ENCODE measurements at regions not wholly inside any gene's neighbourhood (a gene's known extent, or its start where the extent isn't known, plus 50 kb on each side); places are given as distances from the start of the nearest gene placed in this dataset.

- no peak for DNase-seq
- no peaks in the 10 kb centered on the region for H3K27me3 Mint-ChIP-seq (ENCODE audit: unreplicated experiment)
- H3K36me3 Mint-ChIP-seq (ENCODE audit: insufficient read depth, unreplicated experiment) = no peaks in the 10 kb centered on the region
- H3K4me3 Mint-ChIP-seq (ENCODE audit: low read depth, unreplicated experiment) = no peak overlapping the region
- H3K9me3 Mint-ChIP-seq (ENCODE audit: low read depth, unreplicated experiment) = no peaks in the 10 kb centered on the region
- no TSS peak for BruUV-seq (replicated peaks)
- intact Hi-C loops (cut with micrococcal nuclease; ENCODE audit: unreplicated experiment) = no loop called here
- no peak for TF ChIP-seq CTCF (IDR thresholded peaks at IDR 0.05; ENCODE audit: unreplicated experiment)
- no peaks in the 10 kb centered on the region for H3K4me1 Mint-ChIP-seq (ENCODE audit: low read depth, unreplicated experiment)
- H3K27ac Mint-ChIP-seq (ENCODE audit: unreplicated experiment) = no peak overlapping the region
- CTCF ChIA-PET = no interaction called here
Observed at GRCh38 chr6:156633291-156633690, 143.9 kb upstream of the ARID1B start.

- H3K36me3 Mint-ChIP-seq (ENCODE audit: insufficient read depth, unreplicated experiment) = no peaks in the 10 kb centered on the region
- H3K27ac Mint-ChIP-seq (ENCODE audit: unreplicated experiment) = no peak overlapping the region
Observed at GRCh38 chr6:156630613-156631302, 146.4 kb upstream of the ARID1B start.

GRCh38 chr6:156628805-156629204, 148.4 kb upstream of the ARID1B start:
- no peak for TF ChIP-seq CTCF (IDR thresholded peaks at IDR 0.05; ENCODE audit: unreplicated experiment)
- Mint-ChIP-seq H3K36me3 (ENCODE audit: insufficient read depth, unreplicated experiment) (no peaks in the 10 kb centered on the region), H3K27me3 (ENCODE audit: unreplicated experiment) (no peaks in the 10 kb centered on the region), H3K4me1 (ENCODE audit: low read depth, unreplicated experiment) (no peaks in the 10 kb centered on the region), H3K27ac (ENCODE audit: unreplicated experiment) (no peak overlapping the region), H3K9me3 (ENCODE audit: low read depth, unreplicated experiment) (no peaks in the 10 kb centered on the region), H3K4me3 (ENCODE audit: low read depth, unreplicated experiment) (no peak overlapping the region)
- CTCF ChIA-PET = no interaction called here
- BruUV-seq (replicated peaks) = no TSS peak
- no peak for DNase-seq
- intact Hi-C loops (cut with micrococcal nuclease; ENCODE audit: unreplicated experiment) = no loop called here

More at GRCh38 chr6:156630613-156631302, 146.4 kb upstream of the ARID1B start:
- intact Hi-C loops (cut with micrococcal nuclease; ENCODE audit: unreplicated experiment) = no loop called here
- Mint-ChIP-seq H3K4me3 (ENCODE audit: low read depth, unreplicated experiment) (no peak overlapping the region), H3K27me3 (ENCODE audit: unreplicated experiment) (no peaks in the 10 kb centered on the region), H3K9me3 (ENCODE audit: low read depth, unreplicated experiment) (no peaks in the 10 kb centered on the region), H3K4me1 (ENCODE audit: low read depth, unreplicated experiment) (no peaks in the 10 kb centered on the region)
- TF ChIP-seq CTCF (IDR thresholded peaks at IDR 0.05; ENCODE audit: unreplicated experiment) = no peak
- DNase-seq = no peak
- BruUV-seq (replicated peaks) = no TSS peak
- CTCF ChIA-PET = no interaction called here

GRCh38 chr6:156627524-156627923, 149.7 kb upstream of the ARID1B start:
- CTCF ChIA-PET = no interaction called here
- Mint-ChIP-seq H3K27ac (ENCODE audit: unreplicated experiment) (no peak overlapping the region), H3K9me3 (ENCODE audit: low read depth, unreplicated experiment) (no peaks in the 10 kb centered on the region), H3K36me3 (ENCODE audit: insufficient read depth, unreplicated experiment) (no peaks in the 10 kb centered on the region), H3K27me3 (ENCODE audit: unreplicated experiment) (no peaks in the 10 kb centered on the region), H3K4me3 (ENCODE audit: low read depth, unreplicated experiment) (no peak overlapping the region), H3K4me1 (ENCODE audit: low read depth, unreplicated experiment) (no peaks in the 10 kb centered on the region)
- TF ChIP-seq CTCF (IDR thresholded peaks at IDR 0.05; ENCODE audit: unreplicated experiment) = no peak
- intact Hi-C loops (cut with micrococcal nuclease; ENCODE audit: unreplicated experiment) = no loop called here
- BruUV-seq (replicated peaks) = no TSS peak
- no peak for DNase-seq
